ENCODE measurements at regions not wholly inside any gene's neighbourhood (a gene's known extent, or its start where the extent isn't known, plus 50 kb on each side); places are given as distances from the start of the nearest gene placed in this dataset.
"Not testable (repeated sequence)": the region's sequence is repeated elsewhere in the genome, so short reads cannot be mapped to it uniquely, and the experiment has no call there.

DNA sequence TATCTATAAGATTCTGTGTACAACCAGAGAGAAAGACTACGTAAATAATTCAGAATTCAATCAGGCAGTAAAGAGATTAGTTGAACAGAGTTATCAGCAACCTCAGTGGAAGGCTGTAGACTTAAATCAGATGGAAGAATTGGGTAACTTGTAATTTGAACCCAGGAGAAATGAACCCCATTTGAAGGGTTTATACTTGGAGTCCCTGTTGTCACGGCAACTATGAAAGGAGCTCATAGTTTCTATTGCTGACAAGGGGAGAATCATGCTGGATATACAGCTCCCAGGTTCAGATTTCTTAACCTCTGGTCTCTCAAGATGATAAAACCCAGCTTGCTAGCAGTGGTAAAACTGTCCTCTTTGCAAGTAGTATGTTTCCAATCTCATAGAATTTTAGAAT, 54.4 kb upstream of the BMP4 start:
- DNase-seq: no peak

DNA sequence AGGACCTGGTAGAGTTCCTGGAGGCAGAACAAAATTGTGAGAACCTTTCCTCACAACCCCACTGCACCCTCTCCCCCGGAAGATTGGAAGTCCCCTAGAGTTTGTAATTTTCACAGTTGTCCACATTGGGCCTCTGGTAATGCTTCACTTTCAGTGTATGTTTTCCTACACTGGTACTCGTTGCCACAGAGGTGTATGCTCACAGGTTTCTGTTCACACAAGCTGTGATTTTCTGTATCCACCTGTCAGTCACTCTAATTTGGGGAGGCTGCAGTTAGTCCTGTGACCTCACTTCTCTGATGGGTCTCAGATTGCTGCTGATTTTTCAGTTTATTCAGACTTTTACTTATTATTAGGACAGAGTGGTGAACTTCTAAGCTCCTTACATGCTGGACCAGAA, 66.4 kb upstream of the BMP4 start:
- DNase-seq: no peak

DNA sequence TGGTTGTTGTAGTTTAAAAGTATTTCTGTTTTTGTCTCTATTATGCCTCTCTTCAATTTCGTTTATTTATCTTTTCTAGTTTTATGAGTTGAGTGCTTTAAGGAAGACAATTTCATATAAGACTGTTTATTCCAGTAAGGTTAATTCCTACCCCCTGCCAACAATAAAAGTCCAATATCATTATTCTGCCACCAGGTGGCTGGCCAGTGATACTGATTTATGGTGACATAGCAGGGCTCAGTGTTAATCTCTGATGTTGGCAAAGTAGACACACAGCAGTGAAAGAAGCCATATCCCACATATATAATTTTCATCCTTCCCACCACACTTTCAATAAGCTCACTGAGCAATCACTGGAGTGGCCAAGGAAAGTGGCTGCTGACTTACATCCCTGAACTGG, 69.0 kb upstream of the BMP4 start:
- peak; percentile 2 for DNase-seq

DNA sequence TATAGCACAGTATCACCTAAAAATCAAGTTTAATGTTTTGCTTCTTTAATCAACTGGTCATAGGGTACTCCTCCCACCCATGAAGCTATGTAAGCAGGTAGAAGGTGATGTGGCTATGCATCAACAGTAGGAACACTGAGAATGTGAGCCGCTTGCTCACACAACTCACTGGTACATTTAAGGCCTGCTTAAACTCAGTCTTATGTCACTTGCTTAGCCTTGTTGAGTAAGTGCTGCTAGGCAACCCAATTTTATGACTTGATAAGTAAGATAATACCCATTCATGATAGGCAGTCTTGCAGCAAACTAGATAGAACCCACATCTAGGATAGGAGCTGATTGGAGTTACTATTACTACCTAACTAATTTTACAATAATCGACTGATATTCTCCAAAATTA, 70.0 kb upstream of the BMP4 start:
- no peak for DNase-seq

DNA sequence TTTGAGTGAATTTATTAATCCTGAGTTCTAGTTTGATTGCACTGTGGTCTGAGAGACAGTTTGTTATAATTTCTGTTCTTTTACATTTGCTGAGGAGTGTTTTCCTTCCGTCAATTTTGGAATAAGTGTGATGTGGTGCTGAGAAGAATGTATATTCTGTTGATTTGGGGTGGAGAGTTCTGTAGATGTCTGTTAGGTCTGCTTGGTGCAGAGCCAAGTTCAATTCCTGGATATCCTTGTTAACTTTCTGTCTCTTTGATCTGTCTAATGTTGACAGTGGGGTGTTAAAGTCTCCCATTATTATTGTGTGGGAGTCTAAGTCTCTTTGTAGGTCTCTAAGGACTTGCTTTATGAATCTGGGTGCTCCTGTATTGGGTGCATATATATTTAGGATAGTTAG, 74.4 kb upstream of the BMP4 start:
- DNase-seq: not testable (repeated sequence)

DNA sequence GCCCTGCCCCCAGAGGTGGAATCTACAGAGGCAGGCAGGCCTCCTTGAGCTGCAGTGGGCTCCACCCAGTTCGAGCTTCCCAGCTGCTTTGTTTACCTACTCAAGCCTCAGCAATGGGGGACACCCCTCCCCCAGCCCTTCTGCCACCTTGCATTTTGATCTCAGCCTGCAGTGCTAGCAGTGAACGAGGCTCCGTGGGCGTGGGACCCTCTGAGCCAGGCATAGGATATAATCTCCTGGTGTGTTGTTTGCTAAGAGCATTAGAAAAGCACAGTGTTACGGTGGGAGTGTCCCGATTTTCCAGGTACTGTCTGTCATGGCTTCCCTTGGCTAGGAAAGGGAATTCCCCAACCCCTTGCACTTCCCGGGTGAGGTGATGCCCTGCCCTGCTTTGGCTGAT, 76.7 kb upstream of the BMP4 start:
- not testable (repeated sequence) for DNase-seq

DNA sequence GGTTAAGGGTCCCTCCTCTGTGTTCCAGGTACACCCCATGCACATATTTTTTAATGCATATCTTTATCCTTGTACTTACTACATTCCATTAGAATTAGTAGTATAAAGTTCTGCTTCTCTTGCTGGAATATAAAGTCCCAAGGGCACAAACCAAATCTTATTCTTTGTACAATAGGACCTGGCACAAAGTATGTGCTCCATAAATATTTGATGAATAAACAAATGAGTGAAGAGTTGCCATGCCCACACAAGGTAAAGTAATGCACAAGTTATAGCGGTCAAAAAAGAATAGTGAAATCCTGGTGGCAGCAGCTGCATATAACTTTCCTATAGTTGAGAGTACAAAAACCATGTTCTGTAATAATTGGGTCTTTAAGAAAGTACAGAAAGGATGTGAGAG, 82.1 kb upstream of the BMP4 start:
- DNase-seq: no peak

DNA sequence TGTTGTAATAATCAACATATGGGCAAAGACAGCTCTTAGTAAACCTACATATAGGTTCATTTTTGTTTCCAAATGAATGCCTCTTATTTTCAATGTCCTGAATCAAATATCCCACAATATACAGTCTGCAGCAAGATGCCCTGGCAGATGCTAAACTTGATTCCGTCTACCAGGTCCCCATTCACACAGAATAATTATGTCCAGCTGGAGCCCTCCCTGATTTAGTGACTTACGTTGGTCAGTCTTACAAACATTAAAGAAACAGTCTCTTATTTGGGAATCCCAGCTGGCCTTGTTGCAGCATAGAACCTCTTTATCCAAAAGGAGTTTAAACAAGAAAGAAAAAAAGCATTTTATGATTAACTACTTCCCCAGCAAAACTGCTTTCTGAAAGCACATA, 82.7 kb upstream of the BMP4 start:
- no peak for DNase-seq

DNA sequence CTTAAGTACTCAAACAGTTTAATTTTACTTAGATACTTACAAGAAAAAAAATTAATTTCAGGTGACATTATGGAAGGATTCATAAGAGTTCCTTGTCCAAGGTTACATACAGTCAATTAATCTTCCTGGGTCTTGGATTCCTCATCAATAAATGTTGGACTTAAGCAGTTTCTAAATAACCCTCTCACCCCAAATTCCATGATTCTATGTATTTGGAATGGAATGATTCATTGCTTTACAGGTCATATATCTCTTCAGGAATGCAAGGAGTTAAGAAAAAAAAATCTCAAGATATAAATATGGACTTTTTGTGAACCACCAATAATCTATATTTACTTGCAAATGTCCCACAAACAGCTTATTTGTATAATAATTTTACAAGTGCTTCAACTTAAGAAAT, 84.2 kb upstream of the BMP4 start:
- no peak for DNase-seq

DNA sequence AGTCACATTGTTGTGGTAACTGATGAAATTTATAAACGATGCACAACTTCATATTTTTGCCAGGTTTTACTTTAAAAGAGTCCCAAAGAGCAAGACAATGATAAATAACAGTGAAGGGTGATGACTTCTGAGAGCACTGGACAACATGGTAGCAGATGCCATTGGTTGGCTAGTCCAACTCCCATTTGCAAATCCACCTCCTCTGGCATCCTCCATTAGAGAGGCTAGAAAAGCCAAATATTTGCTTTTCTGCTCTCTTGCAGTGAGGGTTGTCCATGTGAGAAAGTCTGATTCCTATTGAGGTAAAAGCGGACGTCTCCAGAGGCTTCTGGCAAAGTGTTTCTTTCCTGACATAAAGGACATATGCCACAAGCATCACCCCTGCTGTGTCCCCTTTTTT, 89.6 kb upstream of the BMP4 start:
- DNase-seq: no peak

DNA sequence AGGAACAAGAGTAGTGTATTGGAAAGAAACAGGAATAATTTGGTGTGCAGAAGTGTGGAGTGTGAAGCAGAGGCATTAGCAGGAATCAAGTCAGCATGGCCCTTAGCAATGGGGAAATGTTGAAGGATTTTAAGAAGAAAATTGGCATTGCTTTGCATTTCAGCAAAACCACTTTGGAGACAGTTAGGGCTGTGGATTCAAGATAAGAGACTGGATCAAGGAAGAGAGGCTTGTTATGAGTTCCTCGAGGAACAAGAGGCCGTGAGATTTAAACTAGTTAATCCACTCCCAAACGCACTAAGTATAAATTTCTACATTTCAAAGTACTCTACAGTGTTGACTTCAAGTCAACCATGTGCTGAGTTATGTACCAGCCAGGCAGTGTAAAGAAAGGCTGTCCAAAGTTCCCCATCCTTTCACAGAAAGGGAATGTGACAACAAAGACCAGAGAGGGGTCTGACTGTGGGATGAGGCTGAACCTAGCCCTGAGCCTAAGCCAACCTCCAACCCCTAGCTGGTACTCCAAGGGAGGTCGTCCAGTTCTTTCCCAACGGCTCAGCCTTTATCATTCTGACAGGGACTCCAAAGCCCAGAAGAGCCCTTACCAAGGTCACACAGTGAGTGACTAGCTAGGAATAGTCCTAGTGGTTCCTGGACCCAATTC, 91.2 kb upstream of the BMP4 start:
- DNase-seq: no peak

DNA sequence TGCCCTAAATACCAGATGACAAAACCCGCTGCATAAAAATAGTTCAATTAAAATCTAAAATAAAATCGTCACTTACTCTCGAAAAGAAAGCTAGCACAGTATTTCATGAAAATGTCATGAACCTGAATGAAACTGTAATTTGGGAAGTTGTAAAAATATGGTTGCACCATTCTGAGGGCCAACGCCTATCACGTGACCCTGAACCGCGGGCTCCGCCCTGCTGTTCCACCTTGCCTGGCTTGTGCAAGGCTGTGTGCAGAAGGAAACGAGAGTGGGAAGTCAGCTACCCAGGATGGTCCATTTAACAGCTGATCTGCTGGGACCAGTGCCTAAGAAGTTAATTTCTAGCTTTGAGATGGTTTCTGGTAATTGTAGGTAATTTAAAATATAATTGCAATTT, 91.7 kb upstream of the BMP4 start:
- DNase-seq: no peak

DNA sequence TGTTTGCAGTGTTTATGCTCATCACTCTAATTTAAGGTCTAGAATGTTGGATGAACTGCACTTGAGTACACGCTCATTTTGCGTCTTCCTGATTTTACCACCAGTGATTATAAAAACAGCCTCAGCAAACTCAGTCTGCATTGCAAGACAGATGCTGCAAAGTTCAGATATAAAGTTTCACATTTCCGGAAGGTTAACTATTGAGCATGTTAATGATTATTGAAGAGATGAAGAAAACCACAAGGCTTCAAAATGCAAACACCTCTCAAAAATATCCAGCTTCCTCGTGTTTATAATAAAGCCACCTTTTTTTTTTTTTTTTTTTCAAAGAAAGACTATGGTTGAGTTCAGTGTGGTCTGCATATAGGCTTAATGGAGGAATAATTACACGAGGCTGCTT, 92.1 kb upstream of the BMP4 start:
- DNase-seq: no peak

DNA sequence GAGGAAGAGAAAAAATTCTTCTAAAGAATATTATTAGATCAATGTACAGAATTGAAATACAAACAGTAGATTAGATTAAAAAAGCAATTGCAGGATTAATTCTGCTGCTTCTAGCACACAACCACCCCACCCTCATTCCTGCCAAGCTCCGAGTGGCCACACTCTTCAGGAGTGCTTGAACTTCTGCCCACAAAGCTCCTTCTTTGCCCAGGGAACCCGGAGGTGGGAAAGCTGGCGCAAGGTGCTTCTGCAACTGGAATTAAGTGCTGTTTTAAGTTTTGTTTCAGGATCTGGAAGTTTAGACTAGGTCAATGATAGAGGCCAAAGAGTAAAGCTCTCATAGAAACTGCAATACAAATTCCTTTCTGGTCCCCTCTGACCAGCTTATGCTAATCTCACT, 94.1 kb upstream of the BMP4 start:
- DNase-seq: no peak

DNA sequence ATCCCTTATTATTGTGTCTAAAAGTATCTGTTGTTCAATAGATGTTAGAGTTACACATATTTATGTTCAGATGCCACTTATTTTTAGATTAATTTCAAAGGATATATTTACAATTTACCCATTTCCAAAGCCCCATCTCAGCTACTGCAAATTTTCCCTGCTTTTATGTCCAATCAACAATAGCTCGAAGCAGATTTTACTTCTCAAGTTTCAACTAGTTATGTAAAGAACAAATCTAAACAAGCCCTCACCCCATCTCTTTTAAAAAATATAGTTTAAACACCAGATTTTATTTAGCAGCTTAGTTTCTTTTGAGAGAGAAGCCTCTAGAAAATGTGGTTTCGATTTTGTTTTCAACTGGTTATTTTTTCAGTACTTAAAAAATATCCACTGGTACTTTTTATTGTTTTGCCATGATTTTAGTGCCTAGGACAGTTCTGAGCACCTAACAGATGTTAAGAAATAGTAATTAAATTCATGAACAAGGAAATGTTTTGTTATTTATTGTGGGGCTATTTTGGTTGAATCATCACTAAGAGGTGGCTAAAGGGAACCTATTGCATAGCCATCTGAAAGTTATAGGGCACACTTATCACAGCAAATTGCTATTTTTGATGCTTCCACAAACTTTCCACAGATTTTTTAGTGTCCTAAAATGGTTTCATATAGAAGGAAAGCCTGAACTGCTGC, 96.2 kb upstream of the BMP4 start:
- no peak for DNase-seq

DNA sequence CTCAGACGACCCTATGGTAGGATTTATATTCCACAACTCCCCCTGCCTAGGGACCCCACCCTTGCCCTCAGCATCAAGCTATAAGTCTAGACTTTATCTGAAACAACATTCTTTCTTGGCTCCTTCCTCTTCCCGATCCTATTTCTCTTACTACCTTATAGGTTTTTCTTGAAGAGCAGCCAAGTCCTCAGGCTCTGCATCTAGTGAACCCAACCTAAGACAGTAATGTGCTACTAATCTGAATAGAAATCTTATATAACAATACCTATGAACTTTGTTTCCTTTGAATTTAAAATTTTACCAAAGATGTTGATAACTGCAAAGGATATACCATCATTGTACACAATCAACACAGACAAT, 96.7 kb upstream of the BMP4 start:
- DNase-seq: no peak

DNA sequence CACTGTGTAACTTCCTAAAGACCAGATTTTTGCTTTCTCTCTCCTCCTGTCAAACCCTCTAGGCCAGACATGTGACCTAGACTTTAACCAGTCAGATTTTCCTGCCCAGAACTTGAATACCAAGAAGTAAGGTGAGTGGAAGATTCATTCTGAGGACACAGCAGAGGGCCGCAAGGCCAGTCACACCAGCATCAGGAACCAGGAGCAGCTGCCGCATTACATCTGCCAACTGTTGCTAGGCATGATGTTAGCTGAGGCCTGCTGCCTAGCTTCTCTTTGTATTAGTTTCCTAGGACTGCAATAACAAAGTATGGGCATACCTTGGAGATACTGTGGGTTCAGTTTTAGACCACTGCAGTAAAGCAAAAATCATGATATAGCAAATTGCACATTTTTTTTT, 101.9 kb upstream of the BMP4 start:
- DNase-seq: no peak

DNA sequence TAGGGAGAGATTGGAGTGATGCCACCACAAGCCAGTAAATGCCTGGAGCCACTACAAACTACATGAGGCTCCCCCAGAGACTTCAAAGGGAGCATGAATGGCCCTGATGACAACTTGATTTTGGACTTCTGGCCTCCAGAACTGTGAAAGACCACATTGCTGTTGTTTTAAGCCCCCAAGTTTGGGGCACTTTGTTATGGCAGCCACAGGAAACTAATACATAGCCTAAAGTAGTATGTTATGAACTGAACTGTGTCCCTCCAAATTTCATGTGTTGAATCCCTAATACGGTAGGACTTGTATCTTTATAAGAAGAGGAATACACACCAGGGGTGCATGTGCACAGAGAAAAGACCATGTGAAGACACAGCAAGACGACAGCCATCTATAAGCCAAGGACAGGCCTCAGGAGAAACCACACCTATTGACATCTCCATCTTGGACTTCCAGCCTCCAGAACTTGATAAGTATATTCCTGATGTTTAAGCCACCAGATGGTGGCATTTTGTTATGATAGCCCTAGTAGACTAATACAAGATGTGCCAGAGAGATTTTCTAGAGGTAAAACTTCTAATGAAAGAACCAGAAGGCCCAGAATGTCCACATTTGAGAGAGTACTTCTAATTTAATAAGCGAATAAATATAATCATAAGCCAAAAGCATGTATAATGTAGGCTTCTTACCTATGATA, 127.1 kb upstream of the BMP4 start:
- no peak for DNase-seq

DNA sequence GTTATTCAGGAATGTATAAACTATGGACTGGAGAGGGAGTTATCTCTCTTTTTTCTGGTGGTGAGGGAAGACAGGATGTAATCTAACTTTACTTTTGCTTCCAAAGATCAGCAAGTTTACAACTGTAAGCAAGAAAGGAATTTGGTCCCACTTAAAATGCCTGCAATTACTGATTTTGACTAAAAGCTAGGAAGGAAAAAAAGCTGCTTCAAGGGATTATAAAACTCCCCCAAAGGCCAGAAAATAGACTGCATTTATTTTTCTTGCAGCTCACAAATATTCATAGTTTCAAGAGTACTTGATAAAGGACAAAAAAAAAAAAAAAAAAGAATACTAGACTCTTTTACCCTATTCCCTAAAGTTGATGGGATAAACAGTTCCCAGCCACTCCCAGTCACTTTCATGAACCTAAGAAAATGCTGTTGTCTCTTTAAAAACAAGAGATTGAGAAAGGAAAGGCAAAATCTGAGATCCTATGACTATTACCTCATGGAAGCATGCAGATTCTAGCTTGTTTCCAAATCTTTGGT, 128.7 kb upstream of the BMP4 start:
- DNase-seq: no peak

DNA sequence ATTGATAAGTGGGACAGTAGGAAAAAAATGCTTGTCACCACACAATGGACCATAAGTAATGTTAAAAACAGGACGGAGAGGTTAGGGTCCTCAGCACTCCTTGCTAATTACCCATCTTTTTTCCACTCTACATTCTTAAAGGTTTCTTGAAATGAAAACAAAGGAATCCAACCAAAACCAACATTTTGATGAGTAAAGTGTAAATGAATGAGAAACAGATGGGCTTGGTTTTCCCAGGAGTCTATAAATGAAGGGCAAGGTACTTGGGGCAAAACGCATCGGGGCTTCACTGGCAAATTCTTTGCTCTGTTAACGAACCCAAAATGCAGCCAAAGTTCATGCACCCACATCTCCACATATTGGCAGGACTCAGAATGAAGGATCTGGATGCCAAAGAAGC, 129.2 kb upstream of the BMP4 start:
- DNase-seq: no peak

DNA sequence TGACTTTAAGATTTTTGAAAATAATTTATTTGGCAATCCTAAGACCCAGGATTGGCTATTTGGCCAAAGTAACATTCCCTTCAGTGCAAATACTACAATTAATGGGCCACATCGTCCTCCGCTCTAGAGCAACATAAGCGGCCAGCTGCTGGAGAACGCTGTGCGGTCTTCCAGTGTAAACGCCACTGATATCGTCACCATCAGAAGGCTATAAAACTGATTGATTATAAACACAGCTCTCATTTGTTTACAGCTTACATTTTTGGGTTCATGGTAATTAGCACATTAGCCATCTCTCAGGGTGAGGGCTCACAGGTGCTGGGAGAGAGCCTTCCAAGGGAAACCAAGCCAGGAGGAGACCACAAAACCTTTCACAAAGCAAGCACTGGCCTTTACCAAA, 130.1 kb upstream of the BMP4 start:
- DNase-seq: no peak

DNA sequence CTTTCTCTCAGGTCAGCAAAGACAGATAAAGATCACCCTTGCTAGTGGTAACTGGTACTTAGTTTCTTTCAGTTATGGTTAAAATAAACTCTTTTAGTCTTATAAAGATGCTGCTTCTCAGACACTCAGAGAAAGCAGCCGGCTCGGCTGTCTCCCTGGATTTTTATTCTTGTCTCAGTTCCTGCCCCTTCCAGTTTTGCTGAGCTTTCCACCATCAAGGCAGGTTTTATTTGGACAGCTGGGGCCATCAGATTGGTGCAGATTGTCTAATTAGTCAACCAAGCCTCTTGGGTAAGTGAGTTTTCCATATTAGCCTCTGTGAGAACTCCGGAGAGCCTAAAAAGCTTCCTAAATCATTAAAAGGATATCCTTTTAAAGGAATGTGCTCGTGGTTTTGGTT, 130.8 kb upstream of the BMP4 start:
- DNase-seq: no peak

DNA sequence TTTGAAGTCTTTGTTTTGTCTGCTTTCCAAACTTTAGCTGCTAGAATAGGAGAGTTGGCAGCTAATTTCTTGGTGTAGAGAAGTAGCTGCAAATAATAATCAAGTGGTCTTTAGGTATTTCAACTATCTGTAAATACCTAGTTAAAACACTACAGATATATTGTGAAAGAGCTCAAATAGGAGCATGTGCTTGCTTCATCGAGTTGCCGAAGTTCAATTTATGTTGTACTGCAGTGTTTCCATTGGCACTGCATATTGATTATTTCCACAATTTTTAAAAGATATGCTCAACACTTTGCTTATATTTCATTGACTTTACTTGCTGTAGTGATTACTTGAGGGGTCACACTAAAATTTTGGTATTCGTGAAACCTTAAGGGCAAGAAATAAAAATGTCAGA, 131.6 kb upstream of the BMP4 start:
- no peak for DNase-seq

DNA sequence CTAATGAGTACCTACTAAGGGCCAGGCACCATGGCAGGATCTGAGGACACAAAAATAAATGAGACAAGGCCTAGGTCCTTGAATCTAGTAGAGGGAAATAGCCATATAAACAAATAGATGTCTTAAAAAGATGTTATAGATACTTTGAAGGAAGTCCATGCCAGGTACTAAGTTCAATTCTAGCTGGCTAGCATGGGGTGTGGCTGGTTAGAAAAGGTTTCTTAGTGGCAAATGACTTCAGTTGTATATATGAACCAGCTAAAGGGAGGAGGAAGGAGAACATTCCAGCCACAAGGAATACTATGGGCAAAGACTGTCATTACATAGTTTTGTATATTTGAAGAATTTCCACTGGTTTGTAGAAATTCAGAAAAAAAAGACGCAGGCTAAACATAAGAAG, 133.6 kb upstream of the BMP4 start:
- no peak for DNase-seq

DNA sequence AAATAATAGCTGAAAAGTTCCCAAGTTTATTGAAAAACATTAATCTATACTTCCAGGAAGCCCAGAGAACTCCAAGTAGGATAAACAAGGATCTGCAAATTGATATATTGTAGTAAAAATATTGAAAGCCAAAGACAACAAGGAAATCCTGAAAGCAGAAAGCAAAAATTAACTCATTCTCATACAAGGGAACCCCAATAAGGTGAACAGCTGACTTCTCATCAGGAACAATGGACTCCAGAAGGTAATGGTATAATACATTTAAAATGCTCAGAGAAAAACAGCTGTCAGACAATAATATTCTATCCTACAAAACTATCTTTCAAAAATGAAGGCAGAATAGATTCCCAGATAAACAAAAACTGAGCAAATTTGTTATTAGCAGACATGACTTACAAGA, 138.1 kb upstream of the BMP4 start:
- DNase-seq: no peak
